Erythroblast (primary cell): ENCODE measurements at regions not wholly inside any gene's neighbourhood (a gene's known extent, or its start where the extent isn't known, plus 50 kb on each side); places are given as distances from the start of the nearest gene placed in this dataset.
"Not testable (repeated sequence)": the region's sequence is repeated elsewhere in the genome, so short reads cannot be mapped to it uniquely, and the experiment has no call there.

Experiments used
- DNase-seq, 2 experiments: peaks; one replicate each; lab custom pipeline; 2025; lab: John Stamatoyannopoulos, UW
- GATA1 ChIP-seq: IDR thresholded peaks from 2 replicates; pipeline ENCODE4 v1.6.1; 2011; ENCODE audit warnings: low read depth, mild to moderate bottlenecking, control low read depth, low read length, moderate library complexity
- POLR2A ChIP-seq: IDR thresholded peaks from 2 replicates; pipeline ENCODE4 v1.6.1; 2011; ENCODE audit warnings: mild to moderate bottlenecking, low read length

DNA sequence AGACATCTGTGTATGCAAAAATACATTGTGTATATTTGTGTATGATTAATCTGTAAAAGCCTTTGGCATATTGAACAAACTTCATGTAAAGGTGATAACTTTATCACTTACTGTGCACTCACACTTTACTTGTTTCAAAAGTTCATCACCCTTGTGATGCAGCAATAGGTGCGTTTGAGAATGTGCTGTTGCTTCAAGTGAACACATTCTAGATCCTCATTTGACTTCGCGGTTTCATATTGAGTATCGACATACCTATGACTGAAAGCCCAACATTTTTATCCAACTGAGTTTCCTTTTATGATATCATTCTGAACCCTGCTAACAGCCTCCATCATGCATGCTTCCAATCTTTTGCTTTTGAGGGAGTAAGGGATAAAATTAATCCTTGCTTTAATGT, 1086.9 kb downstream of the TMEM121 start:
- no peak for DNase-seq
- TF ChIP-seq POLR2A (no peak), GATA1 (no peak)

GRCh38 chr14:106618471-106618951, 1092.1 kb downstream of the TMEM121 start:
- DNase-seq: peak; percentile 75 to 80

DNA sequence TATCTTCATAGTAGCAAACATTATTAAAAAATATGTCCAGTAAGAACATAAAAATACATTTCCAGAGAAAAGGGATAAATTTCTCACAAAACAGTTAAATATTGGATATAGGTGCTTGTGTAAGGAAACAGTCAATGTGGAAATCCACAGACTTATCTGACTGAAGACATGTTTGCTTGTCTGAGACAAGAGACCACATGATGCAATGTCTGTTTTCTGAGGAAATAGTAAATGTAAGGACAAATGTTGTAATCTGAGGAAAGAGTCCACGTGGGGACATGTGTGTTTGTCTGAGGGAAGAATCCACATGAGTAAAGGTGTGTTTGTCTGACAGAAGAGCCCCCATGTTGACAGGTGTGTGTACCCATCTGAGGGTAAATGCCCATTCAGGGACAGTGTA, 1093.2 kb downstream of the TMEM121 start:
- DNase-seq: peak in 1 of 2 experiments; percentile 1
- no peak for TF ChIP-seq POLR2A
- no peak for TF ChIP-seq GATA1

GRCh38 chr14:106620368-106620767, 1094.0 kb downstream of the TMEM121 start:
- TF ChIP-seq POLR2A: no peak
- TF ChIP-seq GATA1: no peak
- DNase-seq: no peak

DNA sequence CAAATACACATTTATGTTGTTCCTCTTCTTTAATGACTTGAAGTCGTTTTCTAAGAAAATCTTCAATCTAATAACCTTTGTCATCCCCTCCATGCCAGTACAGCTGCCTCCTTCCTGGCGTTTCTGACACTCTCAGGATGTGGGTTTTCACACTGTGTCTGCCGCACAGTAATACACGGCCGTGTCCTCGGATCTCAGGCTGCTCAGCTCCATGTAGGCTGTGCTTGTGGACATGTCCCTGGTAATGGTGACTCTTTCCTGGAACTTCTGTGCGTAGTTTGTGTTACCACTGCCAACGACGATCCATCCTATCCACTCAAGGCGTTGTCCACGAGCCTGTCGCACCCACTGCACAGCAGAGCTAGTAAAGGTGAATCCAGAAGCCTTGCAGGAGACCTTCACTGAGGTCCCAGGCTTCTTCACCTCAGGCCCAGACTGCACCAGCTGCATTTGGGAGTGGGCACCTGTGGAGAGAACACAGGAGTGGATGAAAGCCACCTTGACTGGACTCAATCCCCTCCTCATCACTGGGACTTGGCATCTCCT, 1095.9 kb downstream of the TMEM121 start:
- no peak for DNase-seq
- TF ChIP-seq POLR2A: no peak
- TF ChIP-seq GATA1: no peak

DNA sequence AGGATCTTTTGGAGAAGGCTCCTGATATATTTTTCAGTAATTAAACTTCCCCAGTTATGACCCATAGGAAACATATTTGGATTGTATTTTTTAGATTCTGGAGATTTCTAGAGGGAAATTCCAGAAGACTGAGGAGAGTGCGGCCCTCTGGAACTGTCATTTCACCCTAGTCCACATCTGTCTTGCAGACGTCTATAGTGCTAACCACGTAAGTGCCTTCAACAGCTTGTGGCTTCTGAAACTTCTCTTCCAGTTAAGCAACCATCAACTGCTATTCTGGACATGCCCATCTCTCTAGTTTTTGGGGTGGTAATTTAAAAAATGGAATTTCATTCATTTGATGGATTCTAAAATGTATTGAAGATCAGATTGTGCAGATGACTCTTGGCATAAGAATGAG, 1098.8 kb downstream of the TMEM121 start:
- DNase-seq: no peak
- TF ChIP-seq GATA1 (no peak), POLR2A (no peak)

DNA sequence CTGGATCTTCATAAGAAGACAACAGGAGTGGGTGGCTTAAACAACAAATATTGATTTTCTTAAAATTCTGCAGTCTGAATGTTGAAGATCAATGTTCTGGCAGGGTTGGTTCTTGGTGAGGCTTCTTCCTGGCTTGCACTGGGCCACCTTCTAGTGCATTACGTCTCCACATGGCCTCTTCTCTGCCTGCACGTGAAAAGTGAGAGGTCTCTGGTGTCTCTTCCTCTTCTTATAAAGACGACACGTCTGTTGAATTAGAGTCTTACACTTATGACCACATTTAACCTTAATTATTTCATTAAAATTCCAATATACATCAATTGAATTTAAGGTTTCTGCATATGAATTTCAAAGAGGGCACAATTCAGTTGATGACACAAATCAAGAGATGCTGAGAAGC, 1100.1 kb downstream of the TMEM121 start:
- not testable (repeated sequence) for DNase-seq

- peak; percentile 12 to 53 for DNase-seq
Observed at GRCh38 chr14:106626942-106627588, 1100.7 kb downstream of the TMEM121 start.

- TF ChIP-seq POLR2A: no peak
- no peak for TF ChIP-seq GATA1
- no peak for DNase-seq
Observed at GRCh38 chr14:106631879-106632278, 1105.5 kb downstream of the TMEM121 start.

GRCh38 chr14:106633721-106634120, 1107.3 kb downstream of the TMEM121 start:
- TF ChIP-seq POLR2A: no peak
- TF ChIP-seq GATA1: no peak
- DNase-seq: no peak

- DNase-seq: no peak
Observed at GRCh38 chr14:106635569-106635968, 1109.2 kb downstream of the TMEM121 start.

DNA sequence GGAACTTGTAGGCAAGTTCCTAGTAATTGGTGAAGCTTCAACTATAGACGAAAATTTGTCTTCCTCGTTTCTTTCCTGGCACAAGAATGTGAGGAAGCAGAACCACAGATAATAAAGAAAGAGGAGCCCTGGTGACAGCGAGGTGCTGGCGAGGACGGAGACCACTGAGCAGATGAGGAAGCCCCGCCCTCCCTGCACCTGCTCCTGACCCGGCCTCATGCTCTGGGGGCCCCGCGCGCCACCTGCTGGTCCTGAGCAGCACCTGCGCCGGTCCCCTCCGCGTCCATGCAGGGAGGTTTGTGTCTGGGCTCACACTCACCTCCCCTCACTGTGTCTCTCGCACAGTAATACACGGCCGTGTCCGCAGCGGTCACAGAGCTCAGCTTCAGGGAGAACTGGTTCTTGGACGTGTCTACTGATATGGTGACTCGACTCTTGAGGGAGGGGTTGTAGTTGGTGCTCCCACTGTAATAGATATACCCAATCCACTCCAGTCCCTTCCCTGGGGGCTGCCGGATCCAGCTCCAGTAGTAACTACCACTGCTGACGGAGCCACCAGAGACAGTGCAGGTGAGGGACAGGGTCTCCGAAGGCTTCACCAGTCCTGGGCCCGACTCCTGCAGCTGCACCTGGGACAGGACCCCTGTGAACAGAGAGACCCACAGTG, 1112.5 kb downstream of the TMEM121 start:
- DNase-seq: peak in 1 of 2 experiments; percentile 7

More at GRCh38 chr14:106635569-106635968, 1109.2 kb downstream of the TMEM121 start:
- TF ChIP-seq GATA1 (no peak), POLR2A (no peak)

DNA sequence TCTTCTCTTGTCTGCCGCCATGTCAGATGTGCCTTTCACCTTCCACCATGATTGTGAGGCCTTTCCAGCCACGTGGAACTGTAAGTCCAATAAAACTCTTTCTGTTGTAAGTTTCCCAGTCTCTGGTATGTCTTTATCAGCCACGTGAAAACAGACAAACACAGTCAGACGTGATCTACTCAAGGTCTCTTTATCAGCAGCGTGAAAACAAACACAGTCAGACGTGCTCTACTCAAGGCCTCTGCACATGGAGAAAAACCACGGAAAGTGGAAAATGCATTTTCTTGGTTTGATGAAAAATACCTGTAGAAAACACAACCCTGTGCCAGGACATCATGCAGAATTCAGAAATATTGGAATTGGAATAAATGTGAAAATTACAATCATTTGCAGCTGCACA, 1115.7 kb downstream of the TMEM121 start:
- no peak for DNase-seq
- TF ChIP-seq POLR2A (no peak), GATA1 (no peak)

- DNase-seq: not testable (repeated sequence)
Observed at GRCh38 chr14:106642971-106643370, 1116.6 kb downstream of the TMEM121 start.

DNA sequence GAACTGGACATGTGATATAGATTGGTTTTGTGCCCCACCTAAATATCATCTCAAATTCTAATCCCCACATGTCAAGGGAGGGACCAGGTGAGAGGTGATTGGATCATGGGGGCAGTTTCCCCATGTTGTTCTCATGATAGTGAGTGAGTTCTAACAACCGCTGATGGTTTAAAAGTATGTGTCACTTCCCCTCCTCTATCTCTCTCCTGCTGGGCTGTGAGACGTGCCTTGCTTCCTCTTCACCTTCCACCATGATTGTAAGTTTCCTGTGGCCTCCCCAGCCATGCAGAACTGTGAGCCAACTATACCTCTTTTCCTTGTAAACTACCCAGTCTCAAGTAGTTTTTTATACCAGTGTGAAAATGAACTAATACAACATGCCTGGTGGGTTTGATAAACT, 1122.5 kb downstream of the TMEM121 start:
- not testable (repeated sequence) for DNase-seq

- DNase-seq: no peak
- TF ChIP-seq GATA1 (no peak), POLR2A (no peak)
Observed at GRCh38 chr14:106651016-106651415, 1124.6 kb downstream of the TMEM121 start.
